SIG-M5 (cell line): ENCODE measurements at regions not wholly inside any gene's neighbourhood (a gene's known extent, or its start where the extent isn't known, plus 50 kb on each side); places are given as distances from the start of the nearest gene placed in this dataset.

Experiments used
- DNase-seq: peaks from one replicate; lab custom pipeline; 2025; lab: John Stamatoyannopoulos, UW

DNA sequence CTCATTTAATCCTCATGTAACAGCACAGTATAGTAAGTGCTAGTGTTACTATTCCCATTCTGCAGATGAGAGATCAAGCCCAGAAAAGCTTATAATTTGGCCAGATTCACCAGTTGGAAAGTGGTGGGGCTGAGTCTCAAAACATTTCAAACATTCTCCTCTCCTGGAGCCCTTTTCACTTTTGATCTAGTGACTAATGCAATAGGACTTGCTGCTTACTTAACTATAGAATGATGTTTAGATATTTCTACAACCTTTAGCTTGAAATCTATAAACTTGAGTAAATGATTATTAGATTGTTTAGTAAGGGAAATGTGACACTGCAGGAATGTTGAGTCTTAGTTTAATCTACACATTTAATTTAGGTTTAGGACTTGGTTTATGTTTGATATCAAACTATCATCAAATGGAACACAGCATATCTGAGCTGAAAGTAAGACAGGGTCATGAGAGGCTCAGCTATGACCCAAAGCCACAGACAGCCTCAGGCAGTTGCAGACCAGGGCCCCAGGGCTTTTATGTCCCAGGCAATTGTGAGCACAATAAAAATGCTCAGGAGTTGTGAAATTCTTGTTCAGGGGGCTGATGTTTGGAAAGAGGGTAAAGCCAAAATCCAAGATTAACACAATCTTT, 199.5 kb upstream of the HS3ST1 start:
- DNase-seq, result no peak

GRCh38 chr4:11626066-11626465, 197.4 kb upstream of the HS3ST1 start:
- DNase-seq, result no peak

DNA sequence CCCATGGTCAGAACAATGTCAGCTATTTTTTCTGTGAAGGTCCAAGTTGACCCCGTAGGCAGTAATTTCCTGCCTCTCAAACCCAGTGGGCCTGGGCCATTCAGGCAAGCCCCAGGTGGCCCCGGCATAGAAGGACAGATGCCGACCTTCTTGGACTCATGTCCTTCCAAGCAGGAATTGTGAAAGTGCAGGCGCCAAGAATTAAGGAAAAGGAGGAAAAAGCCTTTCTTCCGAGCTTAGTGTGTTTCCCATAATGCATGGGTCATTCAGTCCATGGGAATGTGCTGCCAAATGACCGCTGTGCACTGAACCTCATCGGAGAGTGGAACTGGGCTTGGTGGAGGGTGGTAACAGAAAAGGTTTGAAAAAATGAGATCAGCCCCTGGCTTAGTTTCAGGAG, 196.5 kb upstream of the HS3ST1 start:
- no peak for DNase-seq

- DNase-seq, result no peak
These were observed 195.7 kb upstream of the HS3ST1 start for GRCh38 chr4:11624370-11624769.

DNA sequence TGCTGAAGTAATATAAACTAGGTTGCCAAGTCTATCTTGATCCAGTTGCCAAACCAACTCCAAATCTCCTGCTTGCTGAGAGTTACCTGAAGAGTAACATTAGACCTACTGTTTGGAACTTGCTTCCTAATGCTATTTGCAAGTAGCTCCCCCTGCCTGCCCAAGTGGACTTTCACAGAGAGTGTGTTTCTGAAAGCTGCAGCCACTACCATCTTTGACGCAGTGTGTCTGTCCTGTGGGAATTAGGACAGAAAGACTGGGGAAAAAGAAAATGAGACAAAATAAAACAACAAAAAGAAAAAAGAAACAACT, 195.0 kb upstream of the HS3ST1 start:
- no peak for DNase-seq

- DNase-seq, result no peak
These were observed 194.4 kb upstream of the HS3ST1 start for GRCh38 chr4:11622961-11623725.

DNA sequence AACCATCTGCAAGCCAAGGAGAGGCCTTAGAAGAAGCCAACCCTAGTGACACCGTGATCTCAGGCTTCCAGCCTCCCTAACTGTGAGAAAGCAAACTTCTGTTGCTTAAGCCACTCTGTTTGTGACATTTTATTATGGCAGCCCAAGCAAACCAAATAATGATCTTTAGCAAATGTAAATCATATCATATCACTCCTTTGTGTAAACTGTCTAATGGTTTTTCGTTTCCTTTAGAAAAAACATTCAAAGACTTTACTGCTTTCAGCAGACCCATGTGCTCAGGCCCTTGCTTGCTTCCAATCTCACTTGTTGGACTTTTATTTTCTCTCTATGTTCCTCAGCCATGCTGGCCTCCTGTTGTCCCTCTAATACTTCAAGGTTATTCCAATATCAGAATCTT, 192.2 kb upstream of the HS3ST1 start:
- no peak for DNase-seq

DNA sequence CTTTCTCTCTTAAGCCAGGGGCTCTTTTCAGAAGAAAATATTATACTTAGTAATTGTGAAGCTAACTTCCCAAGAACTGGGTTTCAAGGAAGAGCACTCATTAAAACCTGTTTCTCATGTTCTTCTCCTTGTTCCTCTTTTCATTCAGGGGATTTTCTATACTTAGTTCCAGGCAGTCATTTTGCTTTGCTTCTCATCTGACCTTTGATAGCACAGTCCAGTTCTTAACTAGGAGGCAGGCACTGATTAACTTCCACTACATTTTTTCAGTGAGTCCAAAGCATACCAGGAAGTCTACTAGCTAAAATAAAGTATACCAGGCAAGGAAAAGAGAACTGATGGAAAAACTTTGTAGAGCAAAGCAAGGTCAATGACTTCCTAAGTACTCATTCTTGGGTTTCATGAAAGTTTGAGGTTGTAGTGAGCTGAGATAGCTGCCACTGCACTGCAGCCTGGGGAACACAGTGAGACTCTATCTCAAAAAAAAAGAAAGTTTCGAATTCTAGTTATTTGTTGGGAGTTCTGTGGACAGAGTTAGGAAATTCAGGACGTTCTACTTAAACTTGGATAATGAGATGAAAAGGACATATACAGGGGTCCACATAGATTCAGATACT, 190.1 kb upstream of the HS3ST1 start:
- DNase-seq, result no peak

- no peak for DNase-seq
These were observed 188.2 kb upstream of the HS3ST1 start for GRCh38 chr4:11616856-11617255.

DNA sequence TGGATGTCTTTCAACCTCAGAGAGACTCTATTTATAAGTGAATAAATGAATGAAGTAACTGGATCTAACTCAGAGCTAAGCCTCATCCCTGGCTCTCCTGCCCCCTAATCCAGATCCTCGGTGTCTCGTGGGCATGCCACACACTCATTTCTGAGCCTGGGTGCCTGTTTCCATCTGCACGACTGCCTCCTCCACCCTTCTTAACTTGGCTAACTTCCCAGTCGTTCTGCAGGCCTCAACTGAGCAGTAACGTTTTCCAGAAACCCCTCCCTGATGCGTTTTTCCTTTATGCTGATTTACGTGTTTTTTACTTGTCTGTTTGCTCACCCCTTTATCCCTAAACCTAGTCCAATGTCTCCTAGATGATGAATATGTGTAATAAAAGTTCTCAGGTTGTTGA, 186.9 kb upstream of the HS3ST1 start:
- DNase-seq, result no peak

DNA sequence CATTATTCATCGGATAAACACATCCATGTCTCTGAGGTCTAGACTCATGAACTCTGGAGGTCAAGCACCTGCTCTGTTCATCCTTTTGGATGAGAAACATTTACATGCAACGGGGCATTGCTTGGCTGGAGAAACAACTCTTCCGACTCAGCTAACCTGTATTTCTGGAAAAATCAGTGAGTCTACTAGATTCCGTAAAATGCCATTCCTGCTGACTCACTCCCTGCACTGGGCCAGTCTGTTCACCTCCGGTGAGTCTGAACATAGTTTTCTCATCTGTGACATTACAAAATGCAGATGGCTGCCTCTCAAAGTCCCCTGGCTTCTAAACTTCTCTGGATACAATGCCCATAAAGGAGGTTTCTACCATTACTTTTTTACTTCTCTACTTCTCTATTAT, 185.7 kb upstream of the HS3ST1 start:
- DNase-seq, result no peak

- DNase-seq, result no peak
These were observed 183.2 kb upstream of the HS3ST1 start for GRCh38 chr4:11611868-11612267.

DNA sequence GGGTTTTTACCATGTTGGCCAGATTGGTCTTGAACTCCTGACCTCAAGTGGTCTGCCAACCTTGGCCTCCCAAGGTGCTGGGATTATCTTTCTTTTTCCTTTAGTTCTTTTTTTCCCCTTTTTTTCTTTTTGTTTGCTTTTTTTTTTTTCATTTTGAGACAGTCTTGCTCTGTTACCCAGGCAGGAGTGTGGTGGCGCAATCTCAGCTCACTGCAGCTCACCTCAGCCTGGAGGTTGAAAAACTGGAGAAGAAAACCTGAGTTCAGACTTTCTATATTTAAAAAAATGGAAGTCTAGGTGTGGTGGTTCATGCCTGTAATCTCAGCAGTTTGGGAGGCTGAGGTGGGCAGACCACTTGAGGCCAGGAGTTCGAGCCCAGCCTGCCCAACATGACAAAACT, 181.1 kb upstream of the HS3ST1 start:
- DNase-seq, result no peak

- no peak for DNase-seq
These were observed 180.3 kb upstream of the HS3ST1 start for GRCh38 chr4:11608992-11609391.

DNA sequence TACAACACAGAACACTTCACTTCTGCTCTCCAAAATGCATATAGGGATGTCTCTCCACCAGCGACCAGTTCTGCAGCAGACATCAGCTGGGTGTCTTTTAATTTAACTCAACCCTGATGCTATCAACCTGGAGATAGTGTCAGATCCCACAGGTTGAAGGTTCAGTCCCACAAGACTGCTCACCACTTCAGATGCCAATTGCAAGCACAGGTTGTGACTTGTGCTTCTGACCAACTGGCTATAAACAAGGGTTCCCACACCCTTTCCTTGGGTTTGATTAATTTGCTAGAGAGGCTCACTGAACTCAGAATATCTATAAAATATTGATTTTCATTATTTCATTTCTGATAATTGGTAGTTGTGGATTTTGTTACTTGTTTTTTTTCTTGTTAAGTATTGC, 177.4 kb upstream of the HS3ST1 start:
- DNase-seq, result no peak

DNA sequence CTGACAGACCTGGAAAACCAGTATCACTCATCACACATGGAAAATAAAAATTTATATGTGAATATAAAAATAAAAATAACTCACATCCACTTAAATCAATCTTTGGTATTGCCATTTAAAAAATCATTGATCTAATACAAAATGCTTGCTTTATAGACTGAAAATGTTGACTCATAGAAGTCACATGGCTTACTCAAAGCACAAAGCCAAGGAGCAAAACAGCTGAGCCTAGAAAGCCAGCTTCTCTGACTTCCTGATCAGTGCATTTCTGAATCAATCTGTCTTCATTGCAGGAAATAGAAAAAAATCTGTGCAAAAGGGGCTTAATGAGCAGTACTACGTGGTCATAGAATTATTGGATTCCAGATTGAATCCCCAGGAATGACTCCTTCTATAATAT, 176.9 kb upstream of the HS3ST1 start:
- no peak for DNase-seq

DNA sequence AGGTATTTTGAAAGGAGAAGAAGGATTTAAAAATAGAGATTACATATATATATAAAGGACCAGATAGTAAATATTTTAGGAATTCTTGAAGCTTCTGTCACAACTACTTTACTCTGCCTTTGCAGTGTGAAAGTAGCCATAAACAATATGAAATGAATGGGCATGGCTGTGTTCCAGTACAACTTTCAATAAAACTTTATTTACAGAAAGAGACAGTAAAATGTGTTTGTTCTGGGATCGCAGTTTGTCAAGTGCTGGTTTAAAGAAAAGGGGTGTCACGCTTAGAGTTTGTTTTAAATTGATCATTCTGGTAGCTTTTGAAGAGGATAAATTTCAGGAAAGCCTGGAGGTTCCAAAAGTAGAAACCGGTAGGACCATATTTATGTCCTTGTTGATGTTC, 176.1 kb upstream of the HS3ST1 start:
- DNase-seq, result no peak

GRCh38 chr4:11603591-11604194, 175.0 kb upstream of the HS3ST1 start:
- no peak for DNase-seq

DNA sequence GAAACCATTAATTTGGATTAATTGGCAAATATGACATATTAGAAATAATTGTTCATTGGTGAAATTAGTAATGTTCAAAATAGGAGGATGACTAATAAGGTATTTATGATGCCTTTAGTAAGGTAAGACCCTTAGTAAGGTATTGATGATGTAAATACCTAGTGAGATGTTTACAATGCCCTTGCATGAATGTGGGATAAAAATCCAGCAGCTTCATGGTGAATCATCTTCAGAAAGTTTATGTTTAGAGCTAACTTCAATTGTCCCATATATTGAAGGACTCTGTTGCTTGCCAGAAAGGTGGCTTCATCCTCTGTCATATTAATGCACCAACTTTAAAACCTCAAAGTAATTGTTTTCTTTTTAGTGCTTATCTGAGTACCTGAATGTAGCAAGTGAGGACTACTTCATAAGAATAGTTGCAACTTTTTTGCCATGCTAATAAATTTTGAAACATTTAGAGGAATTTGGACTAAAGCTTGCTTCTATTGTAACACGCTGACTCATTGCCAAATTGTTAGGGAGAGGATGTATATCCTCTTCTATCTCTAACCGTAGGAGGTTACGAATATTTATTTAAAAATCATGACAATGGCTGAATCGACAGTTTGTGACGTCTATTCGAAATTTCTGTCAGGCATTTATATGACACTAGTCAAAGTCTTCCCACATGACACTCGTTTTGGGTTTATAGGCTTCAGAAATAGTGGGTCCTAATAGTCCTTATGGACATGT, 174.1 kb upstream of the HS3ST1 start:
- no peak for DNase-seq

GRCh38 chr4:11599064-11599463, 170.4 kb upstream of the HS3ST1 start:
- DNase-seq, result no peak

DNA sequence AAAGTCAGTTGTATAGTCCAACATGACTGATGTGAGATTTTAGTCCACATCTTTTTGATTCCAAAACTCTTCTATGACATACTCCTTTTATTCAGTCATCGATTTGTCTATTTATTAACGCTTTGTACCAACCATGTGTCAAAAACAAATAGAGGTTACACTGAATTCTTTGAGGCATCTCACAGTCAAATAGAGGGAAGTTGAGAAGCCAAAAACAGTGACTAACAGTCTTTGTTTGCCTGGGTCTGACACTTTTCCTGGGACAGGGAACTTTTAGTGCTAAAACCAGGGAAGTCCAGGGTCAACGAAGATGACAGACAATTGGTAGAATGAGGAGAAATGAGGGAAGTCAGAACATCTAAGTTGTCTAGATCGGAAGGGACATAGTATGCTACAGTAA, 169.9 kb upstream of the HS3ST1 start:
- no peak for DNase-seq

DNA sequence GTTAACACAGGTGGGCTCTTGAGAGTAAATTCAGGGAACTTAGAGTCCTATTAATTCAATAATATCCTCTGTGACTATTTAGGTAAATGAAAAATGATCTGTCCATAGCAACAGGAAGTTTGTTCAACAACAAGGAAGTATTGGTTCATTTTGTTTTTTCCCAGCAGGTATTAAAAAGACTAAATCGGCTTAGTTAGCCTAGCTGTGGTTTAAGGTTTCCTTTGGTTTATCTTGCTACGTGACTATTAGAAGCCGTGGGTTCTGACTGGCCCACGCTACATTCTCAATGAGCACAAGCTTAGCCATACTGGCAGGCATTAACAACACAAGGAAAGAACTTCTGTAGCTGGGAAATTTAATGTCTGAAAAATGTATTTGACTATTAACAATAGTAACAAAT, 168.8 kb upstream of the HS3ST1 start:
- no peak for DNase-seq

GRCh38 chr4:11596989-11597388, 168.3 kb upstream of the HS3ST1 start:
- DNase-seq, result no peak
